Caco-2 (cell line): ENCODE measurements at regions not wholly inside any gene's neighbourhood (a gene's known extent, or its start where the extent isn't known, plus 50 kb on each side); places are given as distances from the start of the nearest gene placed in this dataset.

ENCODE experiments used
- BruUV-seq: library from RNA; stranded (reverse); fragments of 400-500 nt; replicated peaks from 2 replicates; lab custom pipeline; 2021; lab: Mats Ljungman, UMichigan
- CTCF ChIA-PET: fragments of 300-600 bp; sonication (Branson Sonifier 250); formaldehyde crosslinking; loops from one replicate; lab custom pipeline; 2022; ENCODE audit warnings: antibody characterized with exemption; lab: Charles Lee
- POLR2A ChIA-PET: fragments of 300-600 bp; sonication (Branson Sonifier 250); formaldehyde crosslinking; loops from one replicate; lab custom pipeline; 2022; ENCODE audit warnings: antibody characterized with exemption; lab: Charles Lee
- DNase-seq, 2 experiments: peaks; one replicate each; pipeline versions ENCODE4 v3.0.0 to v3.0.0-alpha.2; 2020 to 2022
- H3K27me3 ChIP-seq: replicated peaks from 2 replicates; pipeline ENCODE4 v1.6.0; 2011; ENCODE audit warnings: low read length; ENCODE audit not compliant: control insufficient read depth, insufficient read depth
- H3K36me3 ChIP-seq: 2 replicates; pipeline ENCODE4 v1.5.1; 2011; ENCODE audit warnings: low read length; ENCODE audit not compliant: control insufficient read depth, insufficient read depth
- H3K4me1 ChIP-seq: fragments of 250-450 bp; sonication (Bioruptor Pico); 2 replicates; pipeline ENCODE4 v1.5.1; 2020; ENCODE audit warnings: mild to moderate bottlenecking
- H3K4me3 ChIP-seq: 2 replicates; pipeline ENCODE4 v1.5.1; 2011; ENCODE audit warnings: low read depth, mild to moderate bottlenecking, control low read depth, low read length
- H3K9me3 ChIP-seq: fragments of 250-450 bp; sonication (Bioruptor Pico); 2 replicates; pipeline ENCODE4 v1.5.1; 2020; ENCODE audit warnings: mild to moderate bottlenecking, moderate library complexity
- H3K27ac Mint-ChIP-seq: one replicate; pipeline ENCODE4 v1.8.0; 2022; ENCODE audit warnings: mixed read lengths; ENCODE audit not compliant: unreplicated experiment
- H3K27me3 Mint-ChIP-seq: one replicate; pipeline ENCODE4 v1.8.0; 2022; ENCODE audit warnings: mixed read lengths; ENCODE audit not compliant: insufficient read depth, unreplicated experiment
- H3K36me3 Mint-ChIP-seq: one replicate; pipeline ENCODE4 v1.8.0; 2022; ENCODE audit warnings: mild to moderate bottlenecking, mixed read lengths; ENCODE audit not compliant: insufficient read depth, unreplicated experiment
- H3K4me1 Mint-ChIP-seq: one replicate; pipeline ENCODE4 v1.8.0; 2022; ENCODE audit warnings: low read depth, mixed read lengths; ENCODE audit not compliant: unreplicated experiment
- H3K4me3 Mint-ChIP-seq: one replicate; pipeline ENCODE4 v1.8.0; 2022; ENCODE audit warnings: mild to moderate bottlenecking, moderate library complexity, mixed read lengths; ENCODE audit not compliant: unreplicated experiment
- H3K9me3 Mint-ChIP-seq: one replicate; pipeline ENCODE4 v1.8.0; 2022; ENCODE audit warnings: mixed read lengths; ENCODE audit not compliant: unreplicated experiment
- CTCF ChIP-seq, 2 experiments: fragments of 200-600 bp in 1 of 2; IDR thresholded peaks; 1 replicate in 1 of 2; 2 replicates in 1 of 2; pipeline versions ENCODE4 v1.5.1 to v1.8.0; 2011 to 2022; ENCODE audit warnings: antibody characterized with exemption in 1 of 2, control low read depth in 1 of 2, inconsistent platforms in 1 of 2, low read depth in 1 of 2, low read length in 1 of 2, mild to moderate bottlenecking in 1 of 2, moderate library complexity in 1 of 2; ENCODE audit not compliant: insufficient read depth in 1 of 2, severe bottlenecking in 1 of 2, unreplicated experiment in 1 of 2
- intact Hi-C: fragments of 100-400 bp; cut with micrococcal nuclease; formaldehyde crosslinking; loops from one replicate; pipeline ENCODE4 v1.10.0; 2022; ENCODE audit not compliant: unreplicated experiment

- H3K36me3 ChIP-seq: no peaks in the 10 kb centered on the region
- ChIA-PET POLR2A (no interaction called here), CTCF (interaction anchor here (1.0 kb wide), 1 partner anchor 13 kb away, joined by 3 read pairs; no protein-coding TSS in a partner anchor)
- intact Hi-C loops: no loop called here
- H3K4me1 Mint-ChIP-seq: peaks cover 7% of the 10 kb centered on the region
- peaks cover 2% of the 10 kb centered on the region for H3K27me3 Mint-ChIP-seq
- H3K9me3 ChIP-seq: no peaks in the 10 kb centered on the region
- no peaks in the 10 kb centered on the region for H3K4me1 ChIP-seq
- peaks cover 5% of the 10 kb centered on the region for H3K36me3 Mint-ChIP-seq
- no peaks in the 10 kb centered on the region for H3K9me3 Mint-ChIP-seq
- no TSS peak for BruUV-seq
- no peak overlapping the region for H3K4me3 ChIP-seq
- DNase-seq: no peak
- H3K27ac Mint-ChIP-seq: no peak overlapping the region
- H3K4me3 Mint-ChIP-seq: no peak overlapping the region
- TF ChIP-seq CTCF (IDR thresholded peaks at IDR 0.05; ENCODE audit: insufficient read depth in 1 of 2, low read depth in 1 of 2, low read length in 1 of 2, severe bottlenecking in 1 of 2, unreplicated experiment in 1 of 2): no peak
- no peaks in the 10 kb centered on the region; the same call in 1 of the 2 replicates for H3K27me3 ChIP-seq
Measured at GRCh38 chr17:74011966-74012365, 191.5 kb upstream of the RPL38 start.

- Histone ChIP-seq H3K4me1 (no peaks in the 10 kb centered on the region), H3K36me3 (no peaks in the 10 kb centered on the region), H3K9me3 (no peaks in the 10 kb centered on the region), H3K4me3 (no peak overlapping the region), H3K27me3 (no peaks in the 10 kb centered on the region; the same call in 1 of the 2 replicates)
- no peak for DNase-seq
- ChIA-PET POLR2A (no interaction called here), CTCF (interaction anchor here (1.0 kb wide), 1 partner anchor 14 kb away, joined by 3 read pairs; no protein-coding TSS in a partner anchor)
- no peak for TF ChIP-seq CTCF (IDR thresholded peaks at IDR 0.05; ENCODE audit: insufficient read depth in 1 of 2, low read depth in 1 of 2, low read length in 1 of 2, severe bottlenecking in 1 of 2, unreplicated experiment in 1 of 2)
- H3K4me3 Mint-ChIP-seq: no peak overlapping the region
- peaks cover 7% of the 10 kb centered on the region for H3K4me1 Mint-ChIP-seq
- BruUV-seq: no TSS peak
- H3K27me3 Mint-ChIP-seq: peaks cover 2% of the 10 kb centered on the region
- H3K9me3 Mint-ChIP-seq: no peaks in the 10 kb centered on the region
- peaks cover 5% of the 10 kb centered on the region for H3K36me3 Mint-ChIP-seq
- H3K27ac Mint-ChIP-seq: no peak overlapping the region
- intact Hi-C loops: no loop called here
Measured at GRCh38 chr17:74012465-74012864, 191.0 kb upstream of the RPL38 start.

- no peaks in the 10 kb centered on the region for H3K4me1 ChIP-seq
- H3K4me3 ChIP-seq: no peak overlapping the region
- H3K9me3 ChIP-seq: no peaks in the 10 kb centered on the region
- Mint-ChIP-seq H3K4me3 (no peak overlapping the region), H3K27ac (no peak overlapping the region), H3K36me3 (peaks cover 5% of the 10 kb centered on the region), H3K27me3 (peaks cover 2% of the 10 kb centered on the region), H3K4me1 (peaks cover 7% of the 10 kb centered on the region), H3K9me3 (no peaks in the 10 kb centered on the region)
- H3K36me3 ChIP-seq: no peaks in the 10 kb centered on the region
- no TSS peak for BruUV-seq
- DNase-seq: no peak
- ChIA-PET CTCF (no interaction called here), POLR2A (no interaction called here)
- TF ChIP-seq CTCF (IDR thresholded peaks at IDR 0.05; ENCODE audit: insufficient read depth in 1 of 2, low read depth in 1 of 2, low read length in 1 of 2, severe bottlenecking in 1 of 2, unreplicated experiment in 1 of 2): no peak
- intact Hi-C loops: no loop called here
- H3K27me3 ChIP-seq: no peaks in the 10 kb centered on the region
Measured at GRCh38 chr17:74015316-74015715, 188.2 kb upstream of the RPL38 start.
